NCI-H146 treated with DMSO at 0.1 percent for 48 hours (cell line): ENCODE measurements at regions not wholly inside any gene's neighbourhood (a gene's known extent, or its start where the extent isn't known, plus 50 kb on each side); places are given as distances from the start of the nearest gene placed in this dataset.
"Not testable (repeated sequence)": the region's sequence is repeated elsewhere in the genome, so short reads cannot be mapped to it uniquely, and the experiment has no call there.

Experiments
- DNase-seq: peaks from one replicate; lab custom pipeline; 2025; ENCODE audit not compliant: unreplicated experiment; lab: John Stamatoyannopoulos, UW

GRCh38 chr4:135464311-135464710, 1262.7 kb upstream of the PABPC4L start:
- DNase-seq = no peak

GRCh38 chr4:135447598-135447997, 1246.0 kb upstream of the PABPC4L start:
- not testable (repeated sequence) for DNase-seq

- no peak for DNase-seq
These were observed 1233.3 kb upstream of the PABPC4L start for GRCh38 chr4:135434936-135435335.

- DNase-seq = no peak
These were observed 1227.9 kb upstream of the PABPC4L start for GRCh38 chr4:135429528-135429927.

GRCh38 chr4:135418353-135418752, 1216.8 kb upstream of the PABPC4L start:
- no peak for DNase-seq

GRCh38 chr4:135412213-135412612, 1210.6 kb upstream of the PABPC4L start:
- DNase-seq = no peak

- no peak for DNase-seq
These were observed 1209.7 kb upstream of the PABPC4L start for GRCh38 chr4:135411251-135411650.

- not testable (repeated sequence) for DNase-seq
These were observed 1207.7 kb upstream of the PABPC4L start for GRCh38 chr4:135409261-135409660.

- DNase-seq = no peak
These were observed 1206.5 kb upstream of the PABPC4L start for GRCh38 chr4:135408109-135408508.

GRCh38 chr4:135406597-135406996, 1205.0 kb upstream of the PABPC4L start:
- DNase-seq = not testable (repeated sequence)

GRCh38 chr4:135385830-135386581, 1184.4 kb upstream of the PABPC4L start:
- no peak for DNase-seq

GRCh38 chr4:135383356-135384288, 1182.0 kb upstream of the PABPC4L start:
- DNase-seq = no peak

GRCh38 chr4:135382280-135382959, 1180.8 kb upstream of the PABPC4L start:
- DNase-seq = no peak

GRCh38 chr4:135372131-135372530, 1170.5 kb upstream of the PABPC4L start:
- DNase-seq = no peak

GRCh38 chr4:135371137-135371536, 1169.5 kb upstream of the PABPC4L start:
- no peak for DNase-seq

GRCh38 chr4:135368831-135369230, 1167.2 kb upstream of the PABPC4L start:
- DNase-seq = no peak

GRCh38 chr4:135365065-135365464, 1163.5 kb upstream of the PABPC4L start:
- DNase-seq = no peak

- no peak for DNase-seq
These were observed 1157.5 kb upstream of the PABPC4L start for GRCh38 chr4:135359128-135359527.

- no peak for DNase-seq
These were observed 1155.5 kb upstream of the PABPC4L start for GRCh38 chr4:135357091-135357490.

- no peak for DNase-seq
These were observed 1153.3 kb upstream of the PABPC4L start for GRCh38 chr4:135354876-135355275.

GRCh38 chr4:135353008-135353407, 1151.4 kb upstream of the PABPC4L start:
- no peak for DNase-seq
